Epithelial cell of proximal tubule (primary cell): ENCODE measurements at regions not wholly inside any gene's neighbourhood (a gene's known extent, or its start where the extent isn't known, plus 50 kb on each side); places are given as distances from the start of the nearest gene placed in this dataset.

Experiments used
- DNase-seq: peaks from one replicate; pipeline ENCODE4 v3.0.0-alpha.2; 2011; ENCODE audit warnings: low read depth
- H3K4me3 ChIP-seq: 2 replicates; pipeline ENCODE4 v1.5.1; 2011; ENCODE audit warnings: low read depth, mild to moderate bottlenecking, low read length
- CTCF ChIP-seq: conservative IDR thresholded peaks from 2 replicates; pipeline ENCODE4 v1.5.1; 2012; ENCODE audit warnings: low read depth, mild to moderate bottlenecking, low read length

- H3K4me3 ChIP-seq = no peak overlapping the region
- DNase-seq = no peak
- TF ChIP-seq CTCF = no peak
Observed at GRCh38 chr12:70069221-70070105, 173.8 kb upstream of the CNOT2 start.

- TF ChIP-seq CTCF = no peak
- no peak overlapping the region for H3K4me3 ChIP-seq
- DNase-seq = no peak
Observed at GRCh38 chr12:70070494-70071007, 172.7 kb upstream of the CNOT2 start.

- H3K4me3 ChIP-seq = no peak overlapping the region
- no peak for DNase-seq
- TF ChIP-seq CTCF = no peak
Observed at GRCh38 chr12:70074510-70074909, 168.7 kb upstream of the CNOT2 start.

GRCh38 chr12:70077441-70077840 is 165.8 kb upstream of the CNOT2 start:
- DNase-seq = no peak
- no peak for TF ChIP-seq CTCF

GRCh38 chr12:70078161-70078560 is 165.1 kb upstream of the CNOT2 start:
- no peak for DNase-seq
- TF ChIP-seq CTCF = no peak
- no peak overlapping the region for H3K4me3 ChIP-seq

More at GRCh38 chr12:70077441-70077840, 165.8 kb upstream of the CNOT2 start:
- no peak overlapping the region for H3K4me3 ChIP-seq

GRCh38 chr12:70080566-70080965 is 162.7 kb upstream of the CNOT2 start:
- no peak for TF ChIP-seq CTCF
- no peak overlapping the region for H3K4me3 ChIP-seq
- no peak for DNase-seq
